ENCODE measurements at regions not wholly inside any gene's neighbourhood (a gene's known extent, or its start where the extent isn't known, plus 50 kb on each side); places are given as distances from the start of the nearest gene placed in this dataset.

GRCh38 chr5:165277661-165278060, 1772.2 kb downstream of the MAT2B start (continued):
- TF ChIP-seq USF1 (IDR thresholded peaks at IDR 0.05; ENCODE audit: borderline replicate concordance, extremely low read length, insufficient read depth, low read depth, low read length) (no peak), PAX5 (IDR thresholded peaks at IDR 0.05; ENCODE audit: borderline replicate concordance, low read depth, low read length) (no peak), TARDBP (IDR thresholded peaks at IDR 0.05; ENCODE audit: borderline replicate concordance) (no peak)

- Histone ChIP-seq H3K36me3 (ENCODE audit: control insufficient read depth in 2 of 2, insufficient read depth in 2 of 2, low read length in 1 of 2) (no peaks in the 10 kb centered on the region), H3K4me3 (no peak overlapping the region), H3K9me3 (replicated peaks; ENCODE audit: control insufficient read depth, insufficient read depth, low read length) (no peaks in the 10 kb centered on the region), H2AFZ (ENCODE audit: control insufficient read depth, low read depth, low read length) (no peak overlapping the region), H3K4me1 (ENCODE audit: control insufficient read depth, insufficient read depth, low read length) (no peaks in the 10 kb centered on the region), H3K27me3 (replicated peaks in 1 of 2; ENCODE audit: control insufficient read depth in 2 of 2, insufficient read depth in 2 of 2, low read length in 1 of 2) (no peaks in the 10 kb centered on the region), H3K79me2 (ENCODE audit: control insufficient read depth, insufficient read depth, low read length) (no peaks in the 10 kb centered on the region), H3K27ac (ENCODE audit: control insufficient read depth, insufficient read depth) (no peak overlapping the region), H3K9ac (ENCODE audit: control insufficient read depth, insufficient read depth, low read length) (no peak overlapping the region), H3K4me2 (ENCODE audit: control insufficient read depth, insufficient read depth) (no peak overlapping the region), H4K20me1 (ENCODE audit: control insufficient read depth, insufficient read depth) (no peaks in the 10 kb centered on the region)
- in situ Hi-C loops (cut with MboI) (no loop called here), intact Hi-C loops (cut with micrococcal nuclease; ENCODE audit: unreplicated experiment) (no loop called here)
- BruUV-seq (replicated peaks): no TSS peak
- no peak for DNase-seq (ENCODE audit: low read depth, low spot score)
- ATAC-seq: no peak
- no peak for FAIRE-seq
- CTCF ChIA-PET: interaction anchor here (0.6 to 0.9 kb wide), 2 partner anchors 9 to 807 kb away, joined by 3 read pairs; no protein-coding TSS in a partner anchor
- RAD21 ChIA-PET (ENCODE audit: unreplicated experiment): no interaction called here
- WGBS (ENCODE audit: insufficient coverage, insufficient replicate concordance, low lambda C conversion rate, missing lambda C conversion rate): 4% methylated on average over 1 of the region's 1 CpG
- POLR2A ChIA-PET: no interaction called here
- SMC1A ChIA-PET (ENCODE audit: uncharacterized antibody, unreplicated experiment): interaction anchor here (0.5 to 1.3 kb wide), 3 partner anchors 9 to 195 kb away, joined by 3 read pairs; no protein-coding TSS in a partner anchor
- no peak for TF ChIP-seq RBBP5 (conservative IDR thresholded peaks at IDR 0.05)
- TF ChIP-seq ZBTB11 (CRISPR knock-in tag; IDR thresholded peaks at IDR 0.05): no peak
- TF ChIP-seq BHLHE40 (IDR thresholded peaks at IDR 0.05; ENCODE audit: borderline replicate concordance in 1 of 2, low read depth in 2 of 2, low read length in 1 of 2): no peak
- no peak for TF ChIP-seq TARDBP (IDR thresholded peaks at IDR 0.05; ENCODE audit: borderline replicate concordance)
- no peak for TF ChIP-seq KLF5 (IDR thresholded peaks at IDR 0.05; ENCODE audit: partially characterized antibody)
- TF ChIP-seq ZBTB4 (CRISPR knock-in tag; IDR thresholded peaks at IDR 0.05): no peak
- TF ChIP-seq SMAD1 (IDR thresholded peaks at IDR 0.05; ENCODE audit: low read depth, partially characterized antibody): no peak
- no peak for TF ChIP-seq USF1 (IDR thresholded peaks at IDR 0.05; ENCODE audit: borderline replicate concordance, extremely low read length, insufficient read depth, low read depth, low read length)
- no peak for TF ChIP-seq EP300 (IDR thresholded peaks at IDR 0.05; ENCODE audit: borderline replicate concordance in 1 of 2, control insufficient read depth in 1 of 2, low read depth in 2 of 2, low read length in 2 of 2)
- no peak for TF ChIP-seq MYC (IDR thresholded peaks at IDR 0.05; ENCODE audit: insufficient read depth, insufficient read length, insufficient replicate concordance, low read length, severe bottlenecking)
- no peak for TF ChIP-seq CHD4 (IDR thresholded peaks at IDR 0.05)
- no peak for TF ChIP-seq ZNF274 (IDR thresholded peaks at IDR 0.05; ENCODE audit: insufficient read depth, insufficient read length)
- no peak for TF ChIP-seq TCF7 (IDR thresholded peaks at IDR 0.05; ENCODE audit: borderline replicate concordance)
These were observed 1777.1 kb downstream of the MAT2B start for GRCh38 chr5:165282491-165282890.

Measured in GM12878 (cell line).